Mesothelial cell of epicardium (in vitro differentiated cells): ENCODE measurements at regions not wholly inside any gene's neighbourhood (a gene's known extent, or its start where the extent isn't known, plus 50 kb on each side); places are given as distances from the start of the nearest gene placed in this dataset.

Source experiments
- DNase-seq, 2 experiments: peaks; one replicate each; pipeline ENCODE4 v3.0.0; 2021; ENCODE audit warnings: low spot score in 2 of 2; ENCODE audit not compliant: unreplicated experiment in 2 of 2
- H3K27ac Mint-ChIP-seq: 2 replicates; pipeline ENCODE4 v1.8.0; 2021; ENCODE audit warnings: mixed read lengths
- H3K27me3 Mint-ChIP-seq: 2 replicates; pipeline ENCODE4 v1.8.0; 2021; ENCODE audit warnings: low read depth, mixed read lengths
- H3K36me3 Mint-ChIP-seq: 2 replicates; pipeline ENCODE4 v1.8.0; 2021; ENCODE audit warnings: mixed read lengths
- H3K4me1 Mint-ChIP-seq: 2 replicates; pipeline ENCODE4 v1.8.0; 2021; ENCODE audit warnings: mixed read lengths
- H3K4me3 Mint-ChIP-seq: 2 replicates; pipeline ENCODE4 v1.8.0; 2021; ENCODE audit warnings: mild to moderate bottlenecking, moderate library complexity, mixed read lengths
- H3K9me3 Mint-ChIP-seq: 2 replicates; pipeline ENCODE4 v1.8.0; 2021; ENCODE audit warnings: mixed read lengths
- TF ChIP-seq, protein P1 (sequence below): fragments of 200-600 bp; sonication (generic); IDR thresholded peaks from one replicate; pipeline ENCODE4 v1.5.0; 2021; ENCODE audit warnings: antibody characterized with exemption; ENCODE audit not compliant: unreplicated experiment

DNA sequence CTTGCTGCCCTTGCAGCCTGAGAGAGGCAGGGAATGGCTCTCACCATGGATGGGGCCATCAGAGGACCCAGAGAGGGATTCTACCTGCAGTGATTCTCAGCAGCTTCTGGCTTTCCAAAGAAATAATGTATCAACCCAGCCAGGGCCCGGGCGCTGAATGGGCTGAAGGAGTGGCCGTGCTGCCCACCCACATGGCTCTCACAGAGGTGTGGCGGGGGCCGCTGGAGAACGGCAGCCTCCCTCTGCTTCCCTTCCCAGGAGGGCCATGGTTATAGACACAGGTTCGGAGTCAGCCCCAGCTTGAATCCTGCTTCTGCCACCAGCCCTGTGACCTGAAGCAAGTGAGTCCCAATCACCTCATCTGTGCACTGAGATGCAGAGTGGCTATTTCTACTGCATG lies 82.7 kb downstream of the THAP12 start:
- TF ChIP-seq, protein P1, sequence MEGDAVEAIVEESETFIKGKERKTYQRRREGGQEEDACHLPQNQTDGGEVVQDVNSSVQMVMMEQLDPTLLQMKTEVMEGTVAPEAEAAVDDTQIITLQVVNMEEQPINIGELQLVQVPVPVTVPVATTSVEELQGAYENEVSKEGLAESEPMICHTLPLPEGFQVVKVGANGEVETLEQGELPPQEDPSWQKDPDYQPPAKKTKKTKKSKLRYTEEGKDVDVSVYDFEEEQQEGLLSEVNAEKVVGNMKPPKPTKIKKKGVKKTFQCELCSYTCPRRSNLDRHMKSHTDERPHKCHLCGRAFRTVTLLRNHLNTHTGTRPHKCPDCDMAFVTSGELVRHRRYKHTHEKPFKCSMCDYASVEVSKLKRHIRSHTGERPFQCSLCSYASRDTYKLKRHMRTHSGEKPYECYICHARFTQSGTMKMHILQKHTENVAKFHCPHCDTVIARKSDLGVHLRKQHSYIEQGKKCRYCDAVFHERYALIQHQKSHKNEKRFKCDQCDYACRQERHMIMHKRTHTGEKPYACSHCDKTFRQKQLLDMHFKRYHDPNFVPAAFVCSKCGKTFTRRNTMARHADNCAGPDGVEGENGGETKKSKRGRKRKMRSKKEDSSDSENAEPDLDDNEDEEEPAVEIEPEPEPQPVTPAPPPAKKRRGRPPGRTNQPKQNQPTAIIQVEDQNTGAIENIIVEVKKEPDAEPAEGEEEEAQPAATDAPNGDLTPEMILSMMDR = no peak
- H3K4me1 Mint-ChIP-seq = peaks cover 2% of the 10 kb centered on the region
- DNase-seq = no peak
- no peaks in the 10 kb centered on the region for H3K36me3 Mint-ChIP-seq
- H3K9me3 Mint-ChIP-seq = no peaks in the 10 kb centered on the region
- no peak overlapping the region for H3K4me3 Mint-ChIP-seq
- peaks cover 11% of the 10 kb centered on the region for H3K27me3 Mint-ChIP-seq
- H3K27ac Mint-ChIP-seq = no peak overlapping the region

GRCh38 chr11:76296731-76297542 lies 84.0 kb downstream of the THAP12 start:
- H3K27ac Mint-ChIP-seq = no peak overlapping the region
- H3K36me3 Mint-ChIP-seq = no peaks in the 10 kb centered on the region
- H3K4me3 Mint-ChIP-seq = no peak overlapping the region
- TF ChIP-seq, protein P1 = no peak
- no peak for DNase-seq
- H3K4me1 Mint-ChIP-seq = peaks cover 10% of the 10 kb centered on the region
- H3K27me3 Mint-ChIP-seq = peaks cover 7% of the 10 kb centered on the region
- H3K9me3 Mint-ChIP-seq = no peaks in the 10 kb centered on the region

DNA sequence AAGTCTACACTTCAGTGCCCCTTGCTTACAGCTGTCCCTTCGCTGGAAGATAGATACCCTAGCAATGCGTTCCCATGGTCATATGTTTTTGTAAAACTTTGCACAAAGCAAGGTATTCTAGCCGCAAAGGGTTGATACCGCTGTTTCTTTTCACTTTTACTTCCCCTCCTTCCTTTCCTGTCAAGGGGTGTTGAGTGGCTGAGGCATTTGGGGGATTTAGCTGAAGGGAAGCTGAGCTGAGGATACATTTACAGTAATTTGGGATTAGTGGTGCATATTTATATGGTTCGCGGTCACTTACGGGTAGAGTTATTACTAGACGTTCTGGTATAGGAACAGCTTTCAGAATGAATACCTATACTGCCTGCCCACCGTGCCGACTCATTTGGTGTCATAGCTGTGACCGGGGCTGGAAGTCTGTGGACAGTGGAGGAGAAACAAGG lies 86.9 kb upstream of the WNT11 start:
- H3K9me3 Mint-ChIP-seq = no peaks in the 10 kb centered on the region
- H3K4me3 Mint-ChIP-seq = no peak overlapping the region
- no peaks in the 10 kb centered on the region for H3K36me3 Mint-ChIP-seq
- no peaks in the 10 kb centered on the region for H3K27me3 Mint-ChIP-seq
- DNase-seq = no peak
- H3K27ac Mint-ChIP-seq = peak overlapping the region; percentile 5
- TF ChIP-seq, protein P1 = no peak
- H3K4me1 Mint-ChIP-seq = peaks cover 26% of the 10 kb centered on the region

GRCh38 chr11:76292583-76293188 lies 86.4 kb upstream of the WNT11 start:
- Mint-ChIP-seq H3K27me3 (no peaks in the 10 kb centered on the region), H3K36me3 (no peaks in the 10 kb centered on the region), H3K4me3 (no peak overlapping the region), H3K4me1 (peaks cover 31% of the 10 kb centered on the region), H3K27ac (no peak overlapping the region), H3K9me3 (no peaks in the 10 kb centered on the region)
- no peak for DNase-seq
- TF ChIP-seq, protein P1 = no peak

GRCh38 chr11:76291576-76292526 lies 85.5 kb upstream of the WNT11 start:
- peak overlapping the region; percentile 17 for H3K27ac Mint-ChIP-seq
- no peak for DNase-seq
- no peaks in the 10 kb centered on the region for H3K27me3 Mint-ChIP-seq
- no peaks in the 10 kb centered on the region for H3K9me3 Mint-ChIP-seq
- H3K36me3 Mint-ChIP-seq = no peaks in the 10 kb centered on the region
- no peak overlapping the region for H3K4me3 Mint-ChIP-seq
- H3K4me1 Mint-ChIP-seq = peaks cover 32% of the 10 kb centered on the region
- TF ChIP-seq, protein P1 = no peak
